Right lobe of liver (tissue), 6 donors: ENCODE measurements at regions not wholly inside any gene's neighbourhood (a gene's known extent, or its start where the extent isn't known, plus 50 kb on each side); places are given as distances from the start of the nearest gene placed in this dataset.

Source experiments
- ATAC-seq, 4 donors: fragments of 200-7000 bp; cut with Tn5 transposase; one replicate each; pipeline ENCODE4 v1.9.1; 2020; ENCODE audit warnings: mild to moderate bottlenecking in 4 of 4, moderate library complexity in 4 of 4
- DNase-seq, 3 donors: peaks; one replicate each; pipeline ENCODE4 v3.0.0-alpha.2; 2020
- H3K27ac ChIP-seq, 3 donors: fragments of 200-600 bp; one replicate each; pipeline ENCODE4 v1.8.0; 2022
- H3K27me3 ChIP-seq, 2 donors: fragments of 200-600 bp; one replicate each; pipeline ENCODE4 v1.8.0; 2022
- H3K36me3 ChIP-seq, 4 donors: fragments of 200-600 bp; sonication (generic) in 1 of 4; one replicate each; pipeline versions ENCODE4 v1.5.1 to v1.8.0; 2017 to 2022; ENCODE audit warnings: control low read depth in 1 of 4
- H3K4me1 ChIP-seq, 4 donors: fragments of 200-600 bp; sonication (generic) in 1 of 4; one replicate each; pipeline versions ENCODE4 v1.5.1 to v1.8.0; 2017 to 2022; ENCODE audit warnings: control low read depth in 1 of 4
- H3K4me3 ChIP-seq, 3 donors: fragments of 200-600 bp; one replicate each; pipeline ENCODE4 v1.8.0; 2022
- H3K9me3 ChIP-seq, 4 donors: fragments of 200-600 bp; sonication (generic) in 1 of 4; one replicate each; pipeline versions ENCODE4 v1.5.1 to v1.8.0; 2017 to 2022; ENCODE audit warnings: control low read depth in 1 of 4
- POLR2A ChIP-seq: fragments of 450-650 bp; IDR thresholded peaks from one replicate; pipeline ENCODE4 v1.6.1; 2017; ENCODE audit warnings: antibody characterized with exemption, mild to moderate bottlenecking
- WGBS: methylation state at CpG from one replicate; pipeline ENCODE4 v1.1.6; 2018; ENCODE audit warnings: low coverage, low lambda C conversion rate; ENCODE audit not compliant: insufficient coverage; ENCODE audit errors: missing lambda C conversion rate; 5-methylcytosine and 5-hydroxymethylcytosine counted together
- intact Hi-C, 2 donors: fragments of 100-400 bp; cut with DNase I; formaldehyde crosslinking; loops; one replicate each; pipeline versions ENCODE4 v1.11.2 to v1.14.1; 2022
- TF ChIP-seq, protein P1 (sequence below), 4 donors: fragments of 200-600 bp in 3 of 4; fragments of 450-650 bp in 1 of 4; IDR thresholded peaks; one replicate each; pipeline versions ENCODE4 v1.5.1 to v1.8.0; 2016 to 2022; ENCODE audit warnings: antibody characterized with exemption in 4 of 4, mild to moderate bottlenecking in 2 of 4
- donor health status: DM: no; HTN: yes; CAD: no.
- donor health status: DM: no; HTN: no; CAD: no.
- donor health status: DM: no; HTN: no; CAD: no.
- donor health status: DM: no; HTN: yes; CAD: no.
- donor health status: DM: no; HTN: yes; CAD: no.

DNA sequence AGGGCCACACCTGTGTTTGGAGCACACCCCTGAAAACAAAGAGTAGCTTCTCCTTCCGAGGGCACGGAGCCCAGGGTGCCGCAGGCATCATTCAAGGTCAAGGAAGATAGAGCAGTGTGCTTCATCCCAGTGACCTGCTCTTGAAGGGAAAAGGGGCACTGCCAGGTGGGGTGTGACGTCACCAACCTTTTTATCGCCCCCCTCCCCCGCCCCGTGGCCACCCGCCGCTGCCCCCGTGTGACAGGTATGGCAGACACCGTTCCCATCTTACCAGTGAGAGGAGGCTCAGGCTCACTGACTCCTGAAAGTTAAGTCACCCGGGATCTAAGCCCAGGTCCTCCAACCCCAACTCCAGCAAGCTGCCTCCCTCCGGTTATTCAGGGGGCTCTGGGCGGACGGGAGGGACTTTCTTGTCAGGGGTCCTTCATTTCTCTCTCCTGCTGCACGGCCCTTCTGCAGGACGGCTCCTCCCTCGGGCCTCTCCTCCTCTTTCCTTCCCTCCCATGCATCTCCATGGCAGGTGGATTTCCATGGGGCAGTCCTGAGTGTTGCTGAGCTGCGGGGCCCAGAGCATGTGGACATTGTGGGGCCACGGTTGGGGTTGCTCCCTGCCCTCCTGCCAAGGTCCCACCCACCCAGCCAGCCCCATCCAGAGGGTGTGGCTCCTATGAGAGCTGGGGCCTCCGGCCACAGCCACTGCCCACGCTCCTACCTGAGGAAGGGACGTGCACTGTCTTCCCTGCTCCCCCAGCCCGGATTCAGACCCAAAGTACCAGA is 114.1 kb upstream of the HDAC4 start:
- intact Hi-C loops, result no loop called here
- DNase-seq (no peak), ATAC-seq (peak in 1 of 4 donors; percentile 11)
- no peaks in the 10 kb centered on the region for H3K36me3 ChIP-seq
- H3K9me3 ChIP-seq, result no peaks in the 10 kb centered on the region
- no peaks in the 10 kb centered on the region for H3K4me1 ChIP-seq
- H3K27me3 ChIP-seq, result no peaks in the 10 kb centered on the region
- 55% methylated on average over 7 of the region's 24 CpGs for WGBS
- TF ChIP-seq POLR2A, result no peak
- TF ChIP-seq, protein P1, sequence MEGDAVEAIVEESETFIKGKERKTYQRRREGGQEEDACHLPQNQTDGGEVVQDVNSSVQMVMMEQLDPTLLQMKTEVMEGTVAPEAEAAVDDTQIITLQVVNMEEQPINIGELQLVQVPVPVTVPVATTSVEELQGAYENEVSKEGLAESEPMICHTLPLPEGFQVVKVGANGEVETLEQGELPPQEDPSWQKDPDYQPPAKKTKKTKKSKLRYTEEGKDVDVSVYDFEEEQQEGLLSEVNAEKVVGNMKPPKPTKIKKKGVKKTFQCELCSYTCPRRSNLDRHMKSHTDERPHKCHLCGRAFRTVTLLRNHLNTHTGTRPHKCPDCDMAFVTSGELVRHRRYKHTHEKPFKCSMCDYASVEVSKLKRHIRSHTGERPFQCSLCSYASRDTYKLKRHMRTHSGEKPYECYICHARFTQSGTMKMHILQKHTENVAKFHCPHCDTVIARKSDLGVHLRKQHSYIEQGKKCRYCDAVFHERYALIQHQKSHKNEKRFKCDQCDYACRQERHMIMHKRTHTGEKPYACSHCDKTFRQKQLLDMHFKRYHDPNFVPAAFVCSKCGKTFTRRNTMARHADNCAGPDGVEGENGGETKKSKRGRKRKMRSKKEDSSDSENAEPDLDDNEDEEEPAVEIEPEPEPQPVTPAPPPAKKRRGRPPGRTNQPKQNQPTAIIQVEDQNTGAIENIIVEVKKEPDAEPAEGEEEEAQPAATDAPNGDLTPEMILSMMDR (IDR thresholded peaks at IDR 0.05), result no peak
- H3K4me3 ChIP-seq, result no peak overlapping the region
- no peak overlapping the region for H3K27ac ChIP-seq

DNA sequence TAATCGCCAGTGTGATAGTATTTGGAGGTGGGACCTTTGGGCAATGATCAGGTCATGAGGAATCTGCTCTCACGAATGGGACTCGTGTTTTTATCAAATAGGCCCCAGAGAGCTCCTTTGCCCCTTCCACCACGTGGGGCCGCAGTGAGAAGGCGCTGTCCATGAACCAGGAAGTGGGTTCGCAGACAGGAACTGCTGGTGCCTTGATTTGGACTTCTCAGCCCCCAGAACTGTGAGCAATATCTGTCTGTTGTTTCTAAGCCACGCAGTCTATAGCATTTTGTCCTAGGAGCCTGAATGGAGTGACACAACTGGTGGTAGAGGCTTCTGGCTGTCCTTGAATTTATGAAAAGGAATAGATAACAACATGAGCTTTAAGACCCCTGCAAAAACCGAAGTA is 111.2 kb upstream of the HDAC4 start:
- 54% methylated on average over 6 of the region's 9 CpGs for WGBS
- Histone ChIP-seq H3K27me3 (no peaks in the 10 kb centered on the region), H3K4me3 (no peak overlapping the region), H3K4me1 (no peaks in the 10 kb centered on the region), H3K27ac (no peak overlapping the region), H3K9me3 (no peaks in the 10 kb centered on the region), H3K36me3 (no peaks in the 10 kb centered on the region)
- intact Hi-C loops, result no loop called here
- ATAC-seq (no peak), DNase-seq (no peak)
- TF ChIP-seq, protein P1 (IDR thresholded peaks at IDR 0.05), result no peak

DNA sequence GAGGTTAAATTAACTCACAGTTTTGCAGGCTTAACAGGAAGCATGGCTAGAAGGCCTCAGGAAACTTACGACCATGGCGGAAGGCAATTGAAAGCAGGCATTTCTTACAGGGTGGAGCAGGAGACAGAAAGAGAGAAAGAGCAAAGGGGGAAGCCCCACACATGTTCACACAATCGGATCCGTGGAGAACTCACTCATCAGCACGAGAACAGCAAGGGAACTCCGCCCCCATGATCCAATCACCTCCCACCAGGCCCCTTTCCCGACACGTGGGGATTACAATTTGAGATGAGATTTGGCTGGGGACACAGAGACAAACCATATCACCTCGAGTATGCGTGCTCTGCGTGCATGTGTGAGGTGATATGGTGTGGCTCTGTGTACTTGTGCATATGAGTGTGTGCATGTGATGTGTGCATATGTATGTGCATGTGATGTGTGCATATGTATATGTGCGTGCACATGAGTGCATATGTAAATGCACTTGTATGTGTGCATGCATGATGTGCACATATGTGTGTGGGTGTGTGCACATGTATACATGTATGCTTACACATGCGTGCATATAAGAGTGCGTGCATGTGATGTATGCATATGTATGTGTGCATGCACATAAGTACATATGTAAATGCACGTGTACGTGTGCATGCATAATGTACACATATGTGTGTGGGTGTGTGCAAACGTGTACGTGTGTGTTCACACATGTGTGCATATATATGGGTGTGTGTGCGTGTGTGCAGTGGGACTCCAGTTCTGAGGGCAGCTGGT is 108.7 kb upstream of the HDAC4 start:
- H3K27ac ChIP-seq, result no peak overlapping the region
- H3K4me1 ChIP-seq, result no peaks in the 10 kb centered on the region
- no peak for TF ChIP-seq POLR2A
- TF ChIP-seq, protein P1 (IDR thresholded peaks at IDR 0.05), result no peak
- 65% methylated on average over 14 of the region's 19 CpGs for WGBS
- no peak for DNase-seq
- H3K9me3 ChIP-seq, result no peaks in the 10 kb centered on the region
- H3K4me3 ChIP-seq, result no peak overlapping the region
- intact Hi-C loops, result no loop called here
- H3K27me3 ChIP-seq, result no peaks in the 10 kb centered on the region
- H3K36me3 ChIP-seq, result no peaks in the 10 kb centered on the region
- no peak for ATAC-seq

DNA sequence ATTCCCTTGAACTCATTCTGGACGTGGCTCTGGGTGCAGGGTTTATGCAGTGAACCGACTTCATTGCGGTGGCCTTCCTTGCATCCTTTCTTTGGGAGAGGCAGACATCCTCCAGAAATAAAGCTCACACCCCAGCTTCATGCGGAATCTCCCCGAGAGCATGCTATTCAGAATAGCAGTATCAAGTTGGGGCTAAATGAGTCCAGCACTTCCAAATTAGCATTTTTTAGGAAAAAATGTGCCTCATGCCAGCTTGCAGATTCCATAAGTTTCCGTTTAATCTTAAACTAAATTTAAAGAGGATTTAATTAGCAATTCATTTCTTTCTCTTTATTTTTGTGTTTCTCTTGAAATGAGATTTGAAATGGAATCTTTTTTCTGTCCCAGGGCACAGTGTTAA is 107.4 kb upstream of the HDAC4 start:
- TF ChIP-seq, protein P1 (IDR thresholded peaks at IDR 0.05), result no peak
- TF ChIP-seq POLR2A, result no peak
- Histone ChIP-seq H3K4me1 (no peaks in the 10 kb centered on the region), H3K27me3 (no peaks in the 10 kb centered on the region), H3K27ac (no peak overlapping the region), H3K9me3 (no peaks in the 10 kb centered on the region), H3K36me3 (no peaks in the 10 kb centered on the region), H3K4me3 (no peak overlapping the region)
- DNase-seq, result no peak
- ATAC-seq, result no peak
- 78% methylated on average over 5 of the region's 6 CpGs for WGBS
- intact Hi-C loops, result no loop called here
